ENCODE measurements at regions not wholly inside any gene's neighbourhood (a gene's known extent, or its start where the extent isn't known, plus 50 kb on each side); places are given as distances from the start of the nearest gene placed in this dataset.

DNA sequence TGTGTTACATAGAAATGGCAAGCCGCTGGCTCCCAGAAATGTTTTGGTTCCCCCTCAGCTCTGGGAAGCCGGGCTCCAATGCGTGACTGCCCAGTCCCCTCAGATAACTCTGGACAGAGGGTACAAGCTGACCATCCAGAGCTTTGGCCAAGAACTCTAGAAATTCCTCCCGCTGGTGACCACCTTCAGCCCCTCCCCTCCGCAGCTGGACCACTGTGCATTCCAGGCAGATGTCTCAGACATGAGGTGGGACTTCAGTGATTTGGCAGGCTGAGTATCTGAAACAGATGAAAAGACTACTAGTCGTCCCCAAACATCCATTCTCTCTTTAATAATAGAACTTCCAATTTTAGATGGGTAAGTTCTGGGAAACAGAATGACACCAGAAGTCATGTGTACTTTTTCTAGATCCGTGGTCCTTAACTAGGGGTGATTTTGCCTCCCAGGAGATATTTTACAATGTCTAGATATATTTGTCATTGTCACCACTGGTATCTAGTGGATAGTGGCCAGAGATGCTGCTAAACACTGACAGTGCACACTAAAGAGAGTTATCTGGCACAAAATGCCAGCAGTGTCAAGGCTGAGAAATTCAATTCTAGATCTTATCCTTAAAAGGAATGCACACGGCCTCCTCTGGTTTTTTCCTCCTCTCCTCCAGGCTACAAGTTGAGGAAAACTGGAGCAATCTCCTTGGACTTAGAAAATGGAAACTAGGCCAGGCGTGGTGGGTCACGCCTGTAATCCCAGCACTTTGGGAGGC, 294.3 kb downstream of the SRBD1 start:
- Histone ChIP-seq H3K27ac (ENCODE audit: low read depth) (no peak overlapping the region), H3K4me1 (ENCODE audit: insufficient read depth) (no peaks in the 10 kb centered on the region), H3K36me3 (ENCODE audit: insufficient read depth) (no peaks in the 10 kb centered on the region), H3K4me3 (ENCODE audit: low read depth, low read length) (no peak overlapping the region)
- DNase-seq (ENCODE audit: extremely low spot score), result no peak
- 89% methylated on average over 10 of the region's 10 CpGs for WGBS

DNA sequence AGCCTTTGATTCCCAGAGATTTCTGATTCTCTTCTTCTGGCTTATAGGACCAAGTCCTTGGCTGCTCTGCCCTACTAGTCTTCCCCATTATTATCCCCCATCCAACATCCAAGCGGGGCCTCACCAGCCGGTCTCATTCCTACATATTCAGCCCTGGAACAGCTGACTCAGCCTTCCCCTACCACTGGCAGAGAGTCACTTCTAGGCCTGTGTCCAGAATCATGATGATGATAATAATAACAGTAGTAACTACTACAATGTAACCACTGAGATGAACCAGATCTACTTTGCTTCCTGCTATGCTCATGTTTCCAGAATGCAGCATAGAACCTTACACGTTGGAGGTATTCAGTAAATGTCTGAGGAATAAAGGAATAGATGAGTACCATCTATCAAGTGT, 295.2 kb downstream of the SRBD1 start:
- no peak for DNase-seq (ENCODE audit: extremely low spot score)
- H3K27ac ChIP-seq (ENCODE audit: low read depth), result no peak overlapping the region

DNA sequence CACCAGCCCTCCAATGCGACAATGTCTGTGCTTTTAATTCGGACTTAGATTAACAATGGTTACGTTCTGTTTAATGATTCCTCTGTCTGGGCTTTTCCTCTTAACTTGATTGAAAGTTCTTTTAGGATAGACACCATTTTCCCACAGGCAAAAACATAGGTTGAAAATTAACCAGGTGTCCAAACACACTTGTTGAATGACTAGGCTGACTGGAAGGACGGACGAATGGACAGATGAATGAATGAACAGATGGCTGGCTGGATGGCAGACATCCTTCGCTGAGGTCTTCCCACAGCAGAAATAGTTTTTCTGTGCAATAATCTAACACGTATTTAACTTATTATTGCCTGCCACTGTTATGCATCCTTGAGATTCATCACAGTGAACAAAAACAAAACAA, 298.8 kb downstream of the SRBD1 start:
- Histone ChIP-seq H3K27ac (ENCODE audit: low read depth) (no peak overlapping the region), H3K36me3 (ENCODE audit: insufficient read depth) (no peaks in the 10 kb centered on the region), H3K4me1 (ENCODE audit: insufficient read depth) (no peaks in the 10 kb centered on the region), H3K4me3 (ENCODE audit: low read depth, low read length) (no peak overlapping the region)
- DNase-seq (ENCODE audit: extremely low spot score), result no peak
- WGBS, result 75% methylated on average over 7 of the region's 7 CpGs

More for the DNA sequence above, 295.2 kb downstream of the SRBD1 start:
- no peaks in the 10 kb centered on the region for H3K36me3 ChIP-seq (ENCODE audit: insufficient read depth)
- H3K4me1 ChIP-seq (ENCODE audit: insufficient read depth), result no peaks in the 10 kb centered on the region
- no peak overlapping the region for H3K4me3 ChIP-seq (ENCODE audit: low read depth, low read length)
- WGBS, result 27% methylated on average over 3 of the region's 3 CpGs

DNA sequence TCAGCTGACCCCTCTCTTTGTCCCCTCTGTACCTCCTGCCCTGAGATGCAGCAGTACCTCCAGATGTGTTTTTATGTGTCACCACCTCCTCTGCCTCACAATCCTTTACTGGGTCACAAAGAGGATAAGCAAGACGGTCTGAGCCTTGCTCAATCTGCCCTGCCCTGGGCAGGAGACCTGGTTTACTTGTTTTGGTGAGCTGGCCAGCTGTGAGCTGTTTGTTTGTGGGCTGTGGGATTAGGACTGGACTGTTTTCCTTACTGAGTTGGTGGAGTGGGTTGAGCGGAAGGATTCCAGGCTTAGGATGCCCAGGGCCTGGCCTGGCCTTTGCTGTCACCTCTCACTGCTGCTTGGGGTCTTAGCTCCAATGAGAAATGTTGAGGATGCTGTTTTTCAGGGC, 299.5 kb downstream of the SRBD1 start:
- no peak for DNase-seq (ENCODE audit: extremely low spot score)
- Histone ChIP-seq H3K4me3 (ENCODE audit: low read depth, low read length) (no peak overlapping the region), H3K4me1 (ENCODE audit: insufficient read depth) (no peaks in the 10 kb centered on the region), H3K36me3 (ENCODE audit: insufficient read depth) (no peaks in the 10 kb centered on the region), H3K27ac (ENCODE audit: low read depth) (no peak overlapping the region)
- WGBS, result 58% methylated on average over 2 of the region's 2 CpGs

DNA sequence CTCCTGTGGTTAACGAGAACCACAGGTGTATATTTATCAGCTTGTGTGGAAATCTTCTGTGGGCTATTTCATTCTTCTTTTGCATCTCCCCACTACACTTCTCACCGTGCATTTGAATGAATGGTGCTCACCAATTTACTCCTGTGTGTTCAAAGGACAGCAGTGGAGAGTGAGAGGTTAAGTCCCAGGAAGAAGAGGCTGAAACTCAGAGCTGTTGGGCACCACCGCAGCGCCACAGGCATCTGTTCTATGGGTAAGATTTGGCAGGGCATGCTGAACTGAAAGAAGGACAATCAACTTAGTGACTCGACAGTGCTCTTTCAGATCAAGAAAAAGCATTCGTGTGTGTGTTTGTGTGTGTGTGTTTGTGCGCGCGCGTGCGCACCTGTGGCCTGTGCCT, 297.9 kb upstream of the SIX2 start:
- no peak overlapping the region for H3K27ac ChIP-seq (ENCODE audit: low read depth)
- no peak overlapping the region for H3K4me3 ChIP-seq (ENCODE audit: low read depth, low read length)
- H3K4me1 ChIP-seq (ENCODE audit: insufficient read depth), result no peaks in the 10 kb centered on the region
- DNase-seq (ENCODE audit: extremely low spot score), result no peak
- H3K36me3 ChIP-seq (ENCODE audit: insufficient read depth), result no peaks in the 10 kb centered on the region
- WGBS, result 92% methylated on average over 11 of the region's 11 CpGs

DNA sequence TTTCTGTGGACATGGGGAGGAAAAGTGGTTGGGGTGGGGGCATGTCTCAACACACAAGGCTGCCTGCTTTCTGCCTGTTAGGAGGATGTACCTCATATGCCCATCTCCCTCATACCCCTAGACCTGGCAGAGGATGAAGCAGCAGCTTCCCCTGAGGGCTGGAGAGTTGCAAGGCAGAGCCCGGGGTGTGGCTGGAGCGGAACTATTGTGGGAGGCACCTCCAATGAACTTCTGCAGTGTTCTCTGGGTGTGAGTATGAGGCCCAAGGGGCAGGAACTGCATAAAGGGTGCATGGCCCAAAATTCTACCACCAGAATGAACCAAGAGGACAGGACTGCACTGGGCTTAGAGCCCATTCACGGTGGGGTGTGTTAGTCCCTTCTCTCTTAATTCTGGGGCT, 296.3 kb upstream of the SIX2 start:
- no peak overlapping the region for H3K27ac ChIP-seq (ENCODE audit: low read depth)
- WGBS, result 84% methylated on average over 3 of the region's 3 CpGs

DNA sequence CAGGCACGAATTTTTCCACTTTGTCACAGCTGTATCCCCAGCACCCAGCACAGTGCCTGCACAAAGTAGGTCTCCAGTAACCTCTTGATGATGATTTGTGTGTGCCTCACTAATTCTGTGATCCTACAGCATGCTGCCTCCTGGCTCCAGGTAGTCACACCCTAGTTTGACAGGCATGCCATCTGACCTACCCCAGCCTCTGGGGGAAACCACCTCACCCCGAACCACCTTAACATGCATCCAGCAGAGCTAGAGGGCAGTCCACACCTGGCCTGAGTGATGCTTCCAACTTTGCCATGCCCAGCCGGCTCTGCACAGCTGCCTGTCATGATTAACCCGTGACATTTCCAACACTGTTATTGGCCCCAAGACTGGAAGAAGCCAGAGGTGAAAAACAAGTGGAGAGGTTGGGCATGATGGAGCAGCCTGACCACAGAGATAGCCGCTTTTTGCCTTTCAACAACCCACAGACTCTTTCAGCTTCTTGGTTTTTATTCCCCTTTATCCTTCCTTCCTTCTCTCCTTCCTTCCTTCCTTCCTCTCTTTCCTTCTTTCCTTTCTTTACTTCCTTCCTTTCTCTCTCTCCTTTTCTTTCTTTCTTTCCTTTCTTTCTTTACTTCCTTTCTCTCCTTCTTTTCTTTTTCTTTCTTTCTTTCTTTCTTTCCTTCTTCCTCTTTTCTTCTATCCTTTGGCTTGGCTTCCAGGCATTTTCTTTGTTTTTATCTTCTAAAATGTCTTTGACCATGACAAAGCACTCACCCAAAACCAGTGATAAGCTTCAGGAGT, 294.4 kb upstream of the SIX2 start:
- Histone ChIP-seq H3K4me3 (ENCODE audit: low read depth, low read length) (no peak overlapping the region), H3K36me3 (ENCODE audit: insufficient read depth) (no peaks in the 10 kb centered on the region), H3K4me1 (ENCODE audit: insufficient read depth) (no peaks in the 10 kb centered on the region), H3K27ac (ENCODE audit: low read depth) (no peak overlapping the region)
- 79% methylated on average over 5 of the region's 5 CpGs for WGBS
- no peak for DNase-seq (ENCODE audit: extremely low spot score)

More for the DNA sequence above, 296.3 kb upstream of the SIX2 start:
- Histone ChIP-seq H3K4me1 (ENCODE audit: insufficient read depth) (no peaks in the 10 kb centered on the region), H3K4me3 (ENCODE audit: low read depth, low read length) (no peak overlapping the region), H3K36me3 (ENCODE audit: insufficient read depth) (no peaks in the 10 kb centered on the region)
- DNase-seq (ENCODE audit: extremely low spot score), result no peak

DNA sequence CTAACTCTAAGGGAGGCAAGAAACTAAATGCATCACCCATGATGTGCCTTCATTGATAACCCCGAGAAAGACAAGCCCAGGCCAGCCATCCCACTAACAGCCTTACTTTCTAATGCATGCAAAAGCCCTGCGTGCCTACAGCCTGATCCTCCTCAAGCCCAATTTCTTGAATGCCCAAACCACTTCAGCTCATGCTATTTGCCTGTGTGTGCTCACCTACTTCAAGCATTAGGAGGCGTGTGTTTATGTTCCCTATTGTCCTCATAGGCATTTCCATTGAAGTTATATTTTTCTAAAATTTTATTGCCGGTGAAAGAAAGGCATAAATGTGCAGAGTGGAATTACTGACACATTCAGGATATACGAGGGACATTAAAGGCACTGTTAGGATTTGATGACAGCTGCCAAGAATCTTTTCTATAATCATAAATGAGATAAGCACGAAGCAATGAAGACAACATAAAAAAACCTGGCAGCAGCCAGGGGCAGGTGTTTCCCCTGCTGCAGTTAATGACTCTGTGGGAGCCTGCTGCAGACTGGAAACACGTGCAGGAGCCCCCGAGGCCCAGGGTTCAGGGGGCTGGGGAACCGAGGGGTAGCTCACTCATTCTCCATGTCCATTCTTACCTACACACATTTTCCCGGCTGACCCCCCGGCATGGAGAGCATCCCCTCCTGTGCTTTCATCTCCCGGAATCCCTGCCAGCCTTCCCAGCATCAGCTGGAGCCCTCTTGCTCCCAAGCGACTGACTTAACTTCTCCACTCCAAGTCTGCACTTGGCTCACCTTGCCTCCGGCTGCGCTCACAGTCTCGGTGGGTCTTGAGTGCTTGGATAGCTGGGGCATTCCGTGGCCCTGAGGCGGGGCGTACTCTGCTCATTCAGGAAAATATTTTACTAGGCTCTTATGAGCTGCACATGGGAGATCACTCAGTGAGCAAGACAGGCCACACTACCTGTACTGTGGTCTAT, 292.3 kb upstream of the SIX2 start:
- H3K4me1 ChIP-seq (ENCODE audit: insufficient read depth), result no peaks in the 10 kb centered on the region
- DNase-seq (ENCODE audit: extremely low spot score), result no peak

DNA sequence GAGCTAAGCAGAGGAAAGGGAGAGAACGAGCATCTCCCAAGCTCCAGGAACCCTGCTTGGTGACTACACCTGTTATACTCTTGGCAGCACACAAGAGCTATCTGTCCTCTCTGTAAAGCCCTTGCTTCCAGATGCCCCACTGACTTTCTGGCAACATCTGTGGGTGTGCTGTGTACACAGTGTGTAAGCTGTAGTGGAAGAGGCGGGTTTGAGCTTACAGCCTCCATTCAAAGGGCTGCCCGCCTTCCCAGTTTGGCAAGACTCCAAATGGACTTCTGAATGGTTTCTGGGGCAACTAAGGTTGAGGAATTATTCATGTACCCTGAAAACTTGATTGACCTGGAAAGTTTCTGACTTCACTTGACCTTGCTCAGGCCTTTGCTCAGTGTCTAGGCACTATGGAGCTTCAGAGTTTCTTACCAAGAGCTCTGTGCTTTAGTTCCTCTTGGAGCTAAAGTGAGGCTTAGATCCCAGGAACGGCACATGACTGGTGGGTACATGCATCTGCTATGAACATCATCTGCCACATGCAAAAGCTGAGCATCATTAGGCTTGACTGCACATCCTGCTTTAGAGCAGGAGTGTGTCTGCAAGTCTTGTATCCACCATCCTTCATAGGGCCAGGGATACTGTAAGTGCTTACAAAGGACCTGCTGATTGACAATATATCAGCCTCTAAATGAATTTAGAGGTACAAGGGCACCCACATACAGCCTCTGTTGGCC, 290.9 kb upstream of the SIX2 start:
- Histone ChIP-seq H3K4me1 (ENCODE audit: insufficient read depth) (no peaks in the 10 kb centered on the region), H3K36me3 (ENCODE audit: insufficient read depth) (no peaks in the 10 kb centered on the region), H3K4me3 (ENCODE audit: low read depth, low read length) (no peak overlapping the region), H3K27ac (ENCODE audit: low read depth) (no peak overlapping the region)
- 86% methylated on average over 4 of the region's 4 CpGs for WGBS
- no peak for DNase-seq (ENCODE audit: extremely low spot score)

More for the DNA sequence above, 292.3 kb upstream of the SIX2 start:
- H3K27ac ChIP-seq (ENCODE audit: low read depth), result no peak overlapping the region
- no peak overlapping the region for H3K4me3 ChIP-seq (ENCODE audit: low read depth, low read length)
- 58% methylated on average over 19 of the region's 19 CpGs for WGBS
- no peaks in the 10 kb centered on the region for H3K36me3 ChIP-seq (ENCODE audit: insufficient read depth)

DNA sequence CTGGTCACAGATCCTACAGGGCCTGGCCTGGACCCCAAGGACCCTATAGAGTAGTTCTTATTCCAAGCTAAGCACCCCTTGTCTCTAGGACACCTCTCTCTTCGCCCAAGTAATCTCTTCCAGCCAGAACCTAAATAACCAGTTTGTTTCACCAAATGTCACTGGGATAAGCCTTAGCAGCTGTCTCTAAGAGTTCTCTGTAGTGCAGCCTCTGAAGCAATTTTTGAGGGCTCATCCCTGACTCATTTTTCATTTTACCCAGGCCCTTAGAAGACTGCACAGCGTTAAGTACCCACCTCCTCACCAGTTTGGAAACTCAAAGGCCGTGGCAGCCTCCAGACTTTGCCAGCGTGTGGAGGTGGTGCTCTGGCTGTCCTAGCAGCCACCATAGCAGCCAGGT, 290.1 kb upstream of the SIX2 start:
- no peak for DNase-seq (ENCODE audit: extremely low spot score)
- H3K4me1 ChIP-seq (ENCODE audit: insufficient read depth), result no peaks in the 10 kb centered on the region
- H3K36me3 ChIP-seq (ENCODE audit: insufficient read depth), result no peaks in the 10 kb centered on the region
- H3K4me3 ChIP-seq (ENCODE audit: low read depth, low read length), result no peak overlapping the region
- 83% methylated on average over 4 of the region's 4 CpGs for WGBS
- H3K27ac ChIP-seq (ENCODE audit: low read depth), result no peak overlapping the region

DNA sequence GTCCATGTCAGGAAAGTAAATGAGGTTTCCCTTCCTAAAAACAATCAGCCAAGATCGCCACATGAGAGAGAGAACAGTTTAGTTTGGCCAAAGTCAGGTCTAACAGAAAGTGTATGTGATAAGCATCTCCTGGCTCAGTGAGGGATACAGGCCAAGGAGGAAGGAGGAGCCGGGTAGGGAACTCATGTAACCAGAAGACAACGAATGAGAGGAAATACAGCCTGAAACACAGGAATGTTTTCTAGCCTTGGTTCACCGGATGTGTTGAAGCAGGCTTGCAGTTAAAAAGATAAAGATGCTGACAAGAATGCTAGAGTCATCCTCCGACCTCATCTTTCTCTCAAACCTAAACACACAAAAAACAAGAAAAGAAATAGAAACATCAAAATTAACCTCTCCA, 283.9 kb upstream of the SIX2 start:
- Histone ChIP-seq H3K4me1 (ENCODE audit: insufficient read depth) (no peaks in the 10 kb centered on the region), H3K4me3 (ENCODE audit: low read depth, low read length) (no peak overlapping the region), H3K27ac (ENCODE audit: low read depth) (no peak overlapping the region), H3K36me3 (ENCODE audit: insufficient read depth) (no peaks in the 10 kb centered on the region)
- 23% methylated on average over 5 of the region's 5 CpGs for WGBS
- no peak for DNase-seq (ENCODE audit: extremely low spot score)

DNA sequence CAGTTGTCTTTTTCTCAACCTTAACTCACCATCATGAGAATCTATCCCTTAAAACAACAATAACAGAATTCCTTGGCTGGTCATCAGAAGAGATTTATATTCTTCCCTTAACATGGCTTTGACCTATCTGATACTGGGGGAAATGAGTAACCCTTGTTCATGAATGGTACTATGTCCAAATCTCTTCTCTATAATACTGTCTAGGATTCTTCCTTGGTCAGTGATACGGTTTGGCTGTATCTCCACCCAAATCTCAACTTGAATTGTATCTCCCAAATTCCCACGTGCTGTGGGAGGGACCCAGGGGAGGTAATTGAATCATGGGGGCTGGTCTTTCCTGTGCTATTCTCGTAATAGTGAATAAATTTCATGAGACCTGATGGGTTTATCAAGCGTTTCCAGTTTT, 282.0 kb upstream of the SIX2 start:
- no peak overlapping the region for H3K4me3 ChIP-seq (ENCODE audit: low read depth, low read length)
- WGBS, result 78% methylated on average over 4 of the region's 4 CpGs
- no peak overlapping the region for H3K27ac ChIP-seq (ENCODE audit: low read depth)
- H3K36me3 ChIP-seq (ENCODE audit: insufficient read depth), result no peaks in the 10 kb centered on the region
- no peaks in the 10 kb centered on the region for H3K4me1 ChIP-seq (ENCODE audit: insufficient read depth)
- DNase-seq (ENCODE audit: extremely low spot score), result no peak

Measured in urinary bladder (tissue), 3 donors.